Liver (tissue), 8 donors: ENCODE measurements at regions not wholly inside any gene's neighbourhood (a gene's known extent, or its start where the extent isn't known, plus 50 kb on each side); places are given as distances from the start of the nearest gene placed in this dataset.
"Not testable (repeated sequence)": the region's sequence is repeated elsewhere in the genome, so short reads cannot be mapped to it uniquely, and the experiment has no call there.

Experiments
- DNase-seq: peaks from one replicate; pipeline ENCODE4 v3.0.0-alpha.2; 2017; ENCODE audit warnings: low spot score
- H3K27ac ChIP-seq, 2 donors: one replicate each; pipeline ENCODE4 v1.7.0; 2013; ENCODE audit warnings: inconsistent platforms in 2 of 2, low read length in 2 of 2, control low read depth in 1 of 2, low read depth in 1 of 2, mild to moderate bottlenecking in 1 of 2
- H3K27me3 ChIP-seq, 4 donors: one replicate each; pipeline versions ENCODE4 v1.6.1 to v1.7.0; 2013; ENCODE audit warnings: low read length in 3 of 4, inconsistent platforms in 1 of 4, mild to moderate bottlenecking in 1 of 4, moderate library complexity in 1 of 4; ENCODE audit not compliant: control insufficient read depth in 4 of 4, insufficient read depth in 4 of 4
- H3K36me3 ChIP-seq, 4 donors: one replicate each; pipeline versions ENCODE4 v1.6.1 to v1.7.0; 2013; ENCODE audit warnings: low read length in 3 of 4, mild to moderate bottlenecking in 3 of 4, low read depth in 1 of 4, moderate library complexity in 1 of 4; ENCODE audit not compliant: control insufficient read depth in 4 of 4, insufficient read depth in 3 of 4
- H3K4me1 ChIP-seq, 4 donors: one replicate each; pipeline versions ENCODE4 v1.6.1 to v1.7.0; 2013; ENCODE audit warnings: low read length in 3 of 4, mild to moderate bottlenecking in 3 of 4, moderate library complexity in 1 of 4; ENCODE audit not compliant: control insufficient read depth in 4 of 4, insufficient read depth in 4 of 4
- H3K4me3 ChIP-seq, 3 donors: one replicate each; pipeline versions ENCODE4 v1.6.1 to v1.7.0; 2013; ENCODE audit warnings: low read length in 3 of 3, control low read depth in 1 of 3, low read depth in 1 of 3, mild to moderate bottlenecking in 1 of 3
- H3K9ac ChIP-seq, 2 donors: one replicate each; pipeline ENCODE4 v1.7.0; 2013; ENCODE audit warnings: low read length in 2 of 2, mild to moderate bottlenecking in 2 of 2, moderate library complexity in 2 of 2, control low read depth in 1 of 2, low read depth in 1 of 2
- H3K9me3 ChIP-seq, 4 donors: one replicate each; pipeline versions ENCODE4 v1.6.1 to v1.7.0; 2013; ENCODE audit warnings: low read length in 3 of 4; ENCODE audit not compliant: control insufficient read depth in 4 of 4
- EGR1 ChIP-seq, 2 donors: IDR thresholded peaks; 2 replicates each; pipeline ENCODE4 v1.6.1; 2016 to 2018; ENCODE audit warnings: antibody characterized with exemption in 2 of 2, low read depth in 2 of 2
- FOXA1 ChIP-seq: IDR thresholded peaks from 2 replicates; pipeline ENCODE4 v1.6.1; 2016; ENCODE audit warnings: antibody characterized with exemption
- FOXA2 ChIP-seq: IDR thresholded peaks from 2 replicates; pipeline ENCODE4 v1.6.1; 2016; ENCODE audit warnings: antibody characterized with exemption
- GABPA ChIP-seq, 2 donors: IDR thresholded peaks in 1 of 2; conservative IDR thresholded peaks in 1 of 2; 2 replicates each; pipeline ENCODE4 v1.6.1; 2016; ENCODE audit warnings: antibody characterized with exemption in 2 of 2, mild to moderate bottlenecking in 1 of 2, moderate library complexity in 1 of 2
- HNF4A ChIP-seq, 2 donors: conservative IDR thresholded peaks; 2 replicates each; pipeline ENCODE4 v1.6.1; 2016; ENCODE audit warnings: antibody characterized with exemption in 2 of 2, mild to moderate bottlenecking in 2 of 2
- HNF4G ChIP-seq: IDR thresholded peaks from 2 replicates; pipeline ENCODE4 v1.6.1; 2016; ENCODE audit warnings: antibody characterized with exemption
- JUND ChIP-seq, 2 donors: IDR thresholded peaks; 2 replicates each; pipeline ENCODE4 v1.6.1; 2016; ENCODE audit warnings: antibody characterized with exemption in 2 of 2
- NR2F2 ChIP-seq: IDR thresholded peaks from 2 replicates; pipeline ENCODE4 v1.6.1; 2016; ENCODE audit warnings: antibody characterized with exemption
- RAD21 ChIP-seq, 2 donors: IDR thresholded peaks; 2 replicates each; pipeline ENCODE4 v1.6.1; 2016; ENCODE audit warnings: antibody characterized with exemption in 2 of 2, mild to moderate bottlenecking in 2 of 2
- RXRA ChIP-seq, 2 donors: IDR thresholded peaks; 2 replicates each; pipeline ENCODE4 v1.6.1; 2017 to 2018; ENCODE audit warnings: antibody characterized with exemption in 2 of 2, mild to moderate bottlenecking in 1 of 2
- SP1 ChIP-seq: IDR thresholded peaks from 2 replicates; pipeline ENCODE4 v1.6.1; 2018; ENCODE audit warnings: antibody characterized with exemption, mild to moderate bottlenecking
- TAF1 ChIP-seq: conservative IDR thresholded peaks from 2 replicates; pipeline ENCODE4 v1.6.1; 2016; ENCODE audit warnings: antibody characterized with exemption, mild to moderate bottlenecking
- YY1 ChIP-seq: IDR thresholded peaks from 2 replicates; pipeline ENCODE4 v1.6.1; 2016; ENCODE audit warnings: antibody characterized with exemption, mild to moderate bottlenecking
- WGBS: extraction: QIAGEN DNeasy Blood & Tissue Kit; methylation state at CpG from one replicate; pipeline ENCODE4 v1.1.7; 2013; 5-methylcytosine and 5-hydroxymethylcytosine counted together
- TF ChIP-seq, protein P1 (sequence below): fragments of 150-350 bp; IDR thresholded peaks from 2 replicates; pipeline ENCODE4 v1.5.1; 2017; ENCODE audit warnings: improper control_type of control experiment, low read depth, low read length; ENCODE audit not compliant: missing input control
- TF ChIP-seq, protein P2 (sequence below): IDR thresholded peaks from 2 replicates; pipeline ENCODE4 v1.6.1; 2016; ENCODE audit warnings: antibody characterized with exemption
- TF ChIP-seq, protein P3 (sequence below): IDR thresholded peaks from 2 replicates; pipeline ENCODE4 v1.6.1; 2016; ENCODE audit warnings: antibody characterized with exemption
- TF ChIP-seq, protein P4 (sequence below): IDR thresholded peaks from 2 replicates; pipeline ENCODE4 v1.6.1; 2016; ENCODE audit warnings: antibody characterized with exemption
- TF ChIP-seq, protein P5 (sequence below): IDR thresholded peaks from 2 replicates; pipeline ENCODE4 v1.6.1; 2016; ENCODE audit warnings: antibody characterized with exemption, mild to moderate bottlenecking
- donor health status: healthy.
- donor health status: healthy.
- donor health status: healthy.
- donor health status: healthy.
- donor health status: healthy.

DNA sequence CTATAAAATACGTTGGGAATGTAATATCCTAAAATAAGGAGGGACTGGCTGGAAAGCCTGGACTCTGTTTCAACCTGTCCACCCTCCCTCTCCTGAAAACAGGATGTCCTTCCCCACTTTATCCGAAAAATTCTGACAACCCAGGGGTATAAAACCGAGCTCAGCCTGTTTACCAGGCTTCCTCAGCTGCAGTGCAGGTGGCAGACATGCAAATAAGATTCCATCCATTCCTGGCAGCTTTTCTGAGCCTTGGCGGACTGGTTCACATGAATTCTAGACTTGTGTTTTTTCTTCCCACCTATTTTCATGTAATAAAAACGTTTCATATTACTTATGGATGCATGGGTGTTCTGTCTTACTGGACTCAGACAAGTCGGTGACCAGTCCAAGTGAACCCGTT, 479.3 kb downstream of the KCNJ18 start:
- Histone ChIP-seq H3K4me1 (no peaks in the 10 kb centered on the region), H3K9me3 (peaks cover 0 to 4% (median 2%) of the 10 kb centered on the region in 4 donors), H3K9ac (no peak overlapping the region), H3K36me3 (no peaks in the 10 kb centered on the region), H3K4me3 (no peak overlapping the region), H3K27ac (no peak overlapping the region), H3K27me3 (no peaks in the 10 kb centered on the region)
- 36% methylated on average over 7 of the region's 7 CpGs for WGBS
- TF ChIP-seq, protein P1, sequence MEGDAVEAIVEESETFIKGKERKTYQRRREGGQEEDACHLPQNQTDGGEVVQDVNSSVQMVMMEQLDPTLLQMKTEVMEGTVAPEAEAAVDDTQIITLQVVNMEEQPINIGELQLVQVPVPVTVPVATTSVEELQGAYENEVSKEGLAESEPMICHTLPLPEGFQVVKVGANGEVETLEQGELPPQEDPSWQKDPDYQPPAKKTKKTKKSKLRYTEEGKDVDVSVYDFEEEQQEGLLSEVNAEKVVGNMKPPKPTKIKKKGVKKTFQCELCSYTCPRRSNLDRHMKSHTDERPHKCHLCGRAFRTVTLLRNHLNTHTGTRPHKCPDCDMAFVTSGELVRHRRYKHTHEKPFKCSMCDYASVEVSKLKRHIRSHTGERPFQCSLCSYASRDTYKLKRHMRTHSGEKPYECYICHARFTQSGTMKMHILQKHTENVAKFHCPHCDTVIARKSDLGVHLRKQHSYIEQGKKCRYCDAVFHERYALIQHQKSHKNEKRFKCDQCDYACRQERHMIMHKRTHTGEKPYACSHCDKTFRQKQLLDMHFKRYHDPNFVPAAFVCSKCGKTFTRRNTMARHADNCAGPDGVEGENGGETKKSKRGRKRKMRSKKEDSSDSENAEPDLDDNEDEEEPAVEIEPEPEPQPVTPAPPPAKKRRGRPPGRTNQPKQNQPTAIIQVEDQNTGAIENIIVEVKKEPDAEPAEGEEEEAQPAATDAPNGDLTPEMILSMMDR, result no peak
- TF ChIP-seq HNF4A (conservative IDR thresholded peaks at IDR 0.05), result no peak
- TF ChIP-seq, protein P2, sequence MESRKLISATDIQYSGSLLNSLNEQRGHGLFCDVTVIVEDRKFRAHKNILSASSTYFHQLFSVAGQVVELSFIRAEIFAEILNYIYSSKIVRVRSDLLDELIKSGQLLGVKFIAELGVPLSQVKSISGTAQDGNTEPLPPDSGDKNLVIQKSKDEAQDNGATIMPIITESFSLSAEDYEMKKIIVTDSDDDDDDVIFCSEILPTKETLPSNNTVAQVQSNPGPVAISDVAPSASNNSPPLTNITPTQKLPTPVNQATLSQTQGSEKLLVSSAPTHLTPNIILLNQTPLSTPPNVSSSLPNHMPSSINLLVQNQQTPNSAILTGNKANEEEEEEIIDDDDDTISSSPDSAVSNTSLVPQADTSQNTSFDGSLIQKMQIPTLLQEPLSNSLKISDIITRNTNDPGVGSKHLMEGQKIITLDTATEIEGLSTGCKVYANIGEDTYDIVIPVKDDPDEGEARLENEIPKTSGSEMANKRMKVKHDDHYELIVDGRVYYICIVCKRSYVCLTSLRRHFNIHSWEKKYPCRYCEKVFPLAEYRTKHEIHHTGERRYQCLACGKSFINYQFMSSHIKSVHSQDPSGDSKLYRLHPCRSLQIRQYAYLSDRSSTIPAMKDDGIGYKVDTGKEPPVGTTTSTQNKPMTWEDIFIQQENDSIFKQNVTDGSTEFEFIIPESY, result no peak
- no peak for TF ChIP-seq RAD21 (IDR thresholded peaks at IDR 0.05)
- DNase-seq, result no peak

DNA sequence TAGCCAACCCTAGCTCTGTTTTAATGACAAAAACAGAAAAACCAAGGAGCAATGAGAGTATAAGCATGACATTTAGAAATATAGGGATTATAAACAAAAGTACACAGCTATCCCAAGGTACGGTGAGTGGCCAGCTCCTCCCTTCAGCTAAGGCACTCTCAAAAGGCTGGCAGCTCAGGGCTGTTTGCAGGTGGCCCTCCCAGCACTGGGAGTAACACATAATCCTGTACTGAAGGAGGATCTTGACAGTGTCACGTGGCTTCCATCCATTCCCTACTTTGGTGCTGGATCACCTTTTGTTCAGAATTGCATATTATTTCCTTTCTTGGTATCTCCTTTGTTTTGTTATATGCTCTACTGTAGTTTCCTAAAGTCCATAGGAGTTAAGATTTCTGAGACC, 500.8 kb downstream of the KCNJ18 start:
- Histone ChIP-seq H3K9ac (no peak overlapping the region), H3K27ac (no peak overlapping the region), H3K4me1 (no peaks in the 10 kb centered on the region), H3K27me3 (no peaks in the 10 kb centered on the region), H3K4me3 (no peak overlapping the region), H3K36me3 (no peaks in the 10 kb centered on the region), H3K9me3 (no peaks in the 10 kb centered on the region)
- TF ChIP-seq TAF1, result no peak
- no peak for TF ChIP-seq NR2F2
- no peak for TF ChIP-seq HNF4A (conservative IDR thresholded peaks at IDR 0.05)
- TF ChIP-seq, protein P3, sequence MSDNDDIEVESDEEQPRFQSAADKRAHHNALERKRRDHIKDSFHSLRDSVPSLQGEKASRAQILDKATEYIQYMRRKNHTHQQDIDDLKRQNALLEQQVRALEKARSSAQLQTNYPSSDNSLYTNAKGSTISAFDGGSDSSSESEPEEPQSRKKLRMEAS, result no peak
- TF ChIP-seq, protein P2, result no peak
- no peak for TF ChIP-seq FOXA1
- no peak for TF ChIP-seq FOXA2
- TF ChIP-seq, protein P4, sequence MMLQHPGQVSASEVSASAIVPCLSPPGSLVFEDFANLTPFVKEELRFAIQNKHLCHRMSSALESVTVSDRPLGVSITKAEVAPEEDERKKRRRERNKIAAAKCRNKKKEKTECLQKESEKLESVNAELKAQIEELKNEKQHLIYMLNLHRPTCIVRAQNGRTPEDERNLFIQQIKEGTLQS, result no peak
- no peak for TF ChIP-seq YY1
- no peak for TF ChIP-seq GABPA (IDR thresholded peaks at IDR 0.05 in 1 of 2, conservative IDR thresholded peaks at IDR 0.05 in 1 of 2)
- TF ChIP-seq RAD21 (IDR thresholded peaks at IDR 0.05), result no peak
- TF ChIP-seq, protein P5, sequence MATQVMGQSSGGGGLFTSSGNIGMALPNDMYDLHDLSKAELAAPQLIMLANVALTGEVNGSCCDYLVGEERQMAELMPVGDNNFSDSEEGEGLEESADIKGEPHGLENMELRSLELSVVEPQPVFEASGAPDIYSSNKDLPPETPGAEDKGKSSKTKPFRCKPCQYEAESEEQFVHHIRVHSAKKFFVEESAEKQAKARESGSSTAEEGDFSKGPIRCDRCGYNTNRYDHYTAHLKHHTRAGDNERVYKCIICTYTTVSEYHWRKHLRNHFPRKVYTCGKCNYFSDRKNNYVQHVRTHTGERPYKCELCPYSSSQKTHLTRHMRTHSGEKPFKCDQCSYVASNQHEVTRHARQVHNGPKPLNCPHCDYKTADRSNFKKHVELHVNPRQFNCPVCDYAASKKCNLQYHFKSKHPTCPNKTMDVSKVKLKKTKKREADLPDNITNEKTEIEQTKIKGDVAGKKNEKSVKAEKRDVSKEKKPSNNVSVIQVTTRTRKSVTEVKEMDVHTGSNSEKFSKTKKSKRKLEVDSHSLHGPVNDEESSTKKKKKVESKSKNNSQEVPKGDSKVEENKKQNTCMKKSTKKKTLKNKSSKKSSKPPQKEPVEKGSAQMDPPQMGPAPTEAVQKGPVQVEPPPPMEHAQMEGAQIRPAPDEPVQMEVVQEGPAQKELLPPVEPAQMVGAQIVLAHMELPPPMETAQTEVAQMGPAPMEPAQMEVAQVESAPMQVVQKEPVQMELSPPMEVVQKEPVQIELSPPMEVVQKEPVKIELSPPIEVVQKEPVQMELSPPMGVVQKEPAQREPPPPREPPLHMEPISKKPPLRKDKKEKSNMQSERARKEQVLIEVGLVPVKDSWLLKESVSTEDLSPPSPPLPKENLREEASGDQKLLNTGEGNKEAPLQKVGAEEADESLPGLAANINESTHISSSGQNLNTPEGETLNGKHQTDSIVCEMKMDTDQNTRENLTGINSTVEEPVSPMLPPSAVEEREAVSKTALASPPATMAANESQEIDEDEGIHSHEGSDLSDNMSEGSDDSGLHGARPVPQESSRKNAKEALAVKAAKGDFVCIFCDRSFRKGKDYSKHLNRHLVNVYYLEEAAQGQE, result no peak
- no peak for TF ChIP-seq HNF4G
- no peak for TF ChIP-seq RXRA (IDR thresholded peaks at IDR 0.05)
- TF ChIP-seq SP1, result no peak
- no peak for TF ChIP-seq EGR1 (IDR thresholded peaks at IDR 0.05; ENCODE audit: low read depth in 2 of 2)
- TF ChIP-seq, protein P1, result no peak
- TF ChIP-seq JUND (IDR thresholded peaks at IDR 0.05), result no peak
- 58% methylated on average over 2 of the region's 2 CpGs for WGBS
- DNase-seq, result no peak

DNA sequence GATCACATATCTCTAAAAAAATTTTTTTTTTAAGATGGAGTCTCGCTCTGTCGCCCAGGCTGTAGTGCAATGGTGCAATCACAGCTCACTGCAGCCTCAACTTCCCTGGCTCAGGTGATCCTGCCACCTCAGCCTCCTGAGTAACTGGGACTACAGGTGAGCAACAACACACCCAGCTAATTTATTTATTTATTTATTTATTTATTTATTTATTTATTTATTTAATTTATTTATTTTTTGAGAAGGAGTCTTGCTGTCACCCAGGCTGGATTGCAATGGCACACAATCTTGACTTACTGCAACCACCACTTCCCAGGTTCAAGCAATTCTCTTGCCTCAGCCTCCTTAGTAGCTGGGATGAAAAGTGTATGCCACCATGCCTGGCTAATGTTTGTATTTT, 507.9 kb downstream of the KCNJ18 start:
- 33% methylated on average over 2 of the region's 2 CpGs for WGBS
- H3K27me3 ChIP-seq, H3K9me3 ChIP-seq: not testable (repeated sequence)

More for the DNA sequence above, 507.9 kb downstream of the KCNJ18 start:
- H3K4me3 ChIP-seq, DNase-seq, H3K9ac ChIP-seq, H3K27ac ChIP-seq, H3K36me3 ChIP-seq, H3K4me1 ChIP-seq: not testable (repeated sequence)
